HG03575 (cell line): ENCODE measurements at regions not wholly inside any gene's neighbourhood (a gene's known extent, or its start where the extent isn't known, plus 50 kb on each side); places are given as distances from the start of the nearest gene placed in this dataset.

Experiments
- ATAC-seq: cut with Tn5 transposase; IDR thresholded peaks from one replicate; pipeline ENCODE4 v1.9.1; 2021; ENCODE audit not compliant: unreplicated experiment, insufficient number of reproducible peaks, low FRiP score; ENCODE audit errors: extremely low read depth

GRCh38 chr3:86618706-86619105 is 372.2 kb downstream of the VGLL3 start:
- ATAC-seq, result no peak

GRCh38 chr3:86605166-86605565 is 385.8 kb downstream of the VGLL3 start:
- no peak for ATAC-seq

GRCh38 chr3:86595696-86596095 is 395.3 kb downstream of the VGLL3 start:
- ATAC-seq, result no peak

- no peak for ATAC-seq
Measured at GRCh38 chr3:86594838-86595237, 396.1 kb downstream of the VGLL3 start.

- ATAC-seq, result no peak
Measured at GRCh38 chr3:86578071-86578470, 412.9 kb downstream of the VGLL3 start.

- no peak for ATAC-seq
Measured at GRCh38 chr3:86563400-86563970, 427.5 kb downstream of the VGLL3 start.

- no peak for ATAC-seq
Measured at GRCh38 chr3:86562090-86562489, 428.9 kb downstream of the VGLL3 start.

- ATAC-seq, result no peak
Measured at GRCh38 chr3:86561215-86561614, 429.7 kb downstream of the VGLL3 start.

- no peak for ATAC-seq
Measured at GRCh38 chr3:86554383-86554782, 436.6 kb downstream of the VGLL3 start.

GRCh38 chr3:86547692-86548091 is 443.3 kb downstream of the VGLL3 start:
- ATAC-seq, result no peak

- no peak for ATAC-seq
Measured at GRCh38 chr3:86537171-86537570, 453.8 kb downstream of the VGLL3 start.

GRCh38 chr3:86519819-86520218 is 471.1 kb downstream of the VGLL3 start:
- no peak for ATAC-seq

- ATAC-seq, result no peak
Measured at GRCh38 chr3:86481636-86482035, 509.3 kb downstream of the VGLL3 start.

- ATAC-seq, result no peak
Measured at GRCh38 chr3:86481031-86481430, 509.9 kb downstream of the VGLL3 start.

- ATAC-seq, result no peak
Measured at GRCh38 chr3:86464180-86464579, 526.8 kb downstream of the VGLL3 start.

GRCh38 chr3:86451749-86452148 is 539.2 kb downstream of the VGLL3 start:
- ATAC-seq, result no peak

GRCh38 chr3:86438544-86438943 is 552.4 kb downstream of the VGLL3 start:
- ATAC-seq, result no peak

GRCh38 chr3:86427343-86427742 is 563.6 kb downstream of the VGLL3 start:
- no peak for ATAC-seq

GRCh38 chr3:86420990-86421739 is 569.8 kb downstream of the VGLL3 start:
- no peak for ATAC-seq

GRCh38 chr3:86418861-86419260 is 572.1 kb downstream of the VGLL3 start:
- ATAC-seq, result no peak

- ATAC-seq, result no peak
Measured at GRCh38 chr3:86416334-86416733, 574.6 kb downstream of the VGLL3 start.
